Endodermal cell (in vitro differentiated cells): ENCODE measurements at regions not wholly inside any gene's neighbourhood (a gene's known extent, or its start where the extent isn't known, plus 50 kb on each side); places are given as distances from the start of the nearest gene placed in this dataset.

Experiments used
- DNase-seq: peaks from one replicate; pipeline ENCODE4 v3.0.0-alpha.2; 2017
- H3K27ac ChIP-seq: 2 replicates; pipeline ENCODE4 v1.5.1; 2013; ENCODE audit warnings: mild to moderate bottlenecking, low read depth, low read length, moderate library complexity
- H3K27me3 ChIP-seq: 2 replicates; pipeline ENCODE4 v1.6.1; 2013; ENCODE audit warnings: mild to moderate bottlenecking, low read length, moderate library complexity; ENCODE audit not compliant: insufficient read depth, control insufficient read depth, poor library complexity, severe bottlenecking
- H3K36me3 ChIP-seq: 2 replicates; pipeline ENCODE4 v1.7.0; 2013; ENCODE audit warnings: mild to moderate bottlenecking, low read length, moderate library complexity; ENCODE audit not compliant: control insufficient read depth, insufficient read depth
- H3K4me1 ChIP-seq: one replicate; pipeline ENCODE4 v1.7.0; 2013; ENCODE audit warnings: low read length; ENCODE audit not compliant: control insufficient read depth, insufficient read depth
- H3K4me3 ChIP-seq: 2 replicates; pipeline ENCODE4 v1.5.1; 2013; ENCODE audit warnings: mild to moderate bottlenecking, low read length, moderate library complexity
- H3K9ac ChIP-seq: 2 replicates; pipeline ENCODE4 v1.6.1; 2013; ENCODE audit warnings: mild to moderate bottlenecking, low read length, moderate library complexity; ENCODE audit not compliant: poor library complexity, severe bottlenecking; ENCODE audit errors: extremely low read depth
- H3K9me3 ChIP-seq: 2 replicates; pipeline ENCODE4 v1.6.1; 2013; ENCODE audit warnings: mild to moderate bottlenecking, low read length, moderate library complexity; ENCODE audit not compliant: control insufficient read depth
- H3K27ac Mint-ChIP-seq: 2 replicates; pipeline ENCODE4 v1.8.0; 2020; ENCODE audit warnings: mixed read lengths
- H3K27me3 Mint-ChIP-seq: 2 replicates; pipeline ENCODE4 v1.8.0; 2021; ENCODE audit warnings: mild to moderate bottlenecking, mixed read lengths; ENCODE audit not compliant: insufficient read depth
- H3K36me3 Mint-ChIP-seq: 2 replicates; pipeline ENCODE4 v1.8.0; 2020; ENCODE audit warnings: low read depth, mixed read lengths
- H3K4me1 Mint-ChIP-seq: 2 replicates; pipeline ENCODE4 v1.8.0; 2020; ENCODE audit warnings: mixed read lengths
- H3K4me3 Mint-ChIP-seq: 2 replicates; pipeline ENCODE4 v1.8.0; 2020; ENCODE audit warnings: mild to moderate bottlenecking, moderate library complexity, mixed read lengths
- H3K9me3 Mint-ChIP-seq: 2 replicates; pipeline ENCODE4 v1.8.0; 2020; ENCODE audit warnings: mild to moderate bottlenecking, mixed read lengths
- WGBS, 2 experiments: methylation state at CpG; one replicate each; pipeline versions ENCODE4 v1.1.5 to v1.1.7; 2013; ENCODE audit warnings: missing lambda C conversion rate in 2 of 2, mixed read lengths in 1 of 2; ENCODE audit not compliant: insufficient coverage in 1 of 2, insufficient read length in 1 of 2; 5-methylcytosine and 5-hydroxymethylcytosine counted together
- TF ChIP-seq, protein P1 (sequence below): fragments of 200-600 bp; sonication (generic); conservative IDR thresholded peaks from 2 replicates; pipeline ENCODE4 v1.5.0; 2021; ENCODE audit warnings: antibody characterized with exemption, mild to moderate bottlenecking

DNA sequence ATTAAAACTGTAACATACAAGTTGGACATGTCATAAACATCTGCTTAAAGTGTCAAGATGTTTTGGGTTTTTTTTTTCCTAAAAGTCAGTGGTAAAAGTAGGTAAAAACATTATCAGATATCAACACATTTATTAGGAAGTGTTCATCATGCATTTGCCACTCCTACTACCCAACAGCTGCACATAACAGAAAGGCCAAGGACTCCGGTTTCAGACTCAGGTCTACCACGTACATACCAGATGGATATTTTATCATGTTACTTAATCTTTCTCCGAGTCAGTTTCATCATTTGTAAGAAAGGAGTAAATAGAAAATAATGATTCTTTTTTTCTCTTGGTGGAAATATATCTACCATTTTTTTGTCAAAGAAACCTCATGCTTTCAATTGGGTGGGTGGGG lies 192.3 kb downstream of the UBE2E3 start:
- Histone ChIP-seq H3K36me3 (no peaks in the 10 kb centered on the region), H3K27me3 (no peaks in the 10 kb centered on the region), H3K27ac (no peak overlapping the region), H3K9ac (no peak overlapping the region), H3K9me3 (no peaks in the 10 kb centered on the region), H3K4me3 (no peak overlapping the region), H3K4me1 (no peaks in the 10 kb centered on the region)
- H3K27ac Mint-ChIP-seq, result no peak overlapping the region
- H3K4me3 Mint-ChIP-seq, result no peak overlapping the region
- peaks cover 1% of the 10 kb centered on the region for H3K9me3 Mint-ChIP-seq
- H3K27me3 Mint-ChIP-seq, result no peaks in the 10 kb centered on the region
- DNase-seq, result no peak
- no peaks in the 10 kb centered on the region for H3K4me1 Mint-ChIP-seq
- TF ChIP-seq, protein P1, sequence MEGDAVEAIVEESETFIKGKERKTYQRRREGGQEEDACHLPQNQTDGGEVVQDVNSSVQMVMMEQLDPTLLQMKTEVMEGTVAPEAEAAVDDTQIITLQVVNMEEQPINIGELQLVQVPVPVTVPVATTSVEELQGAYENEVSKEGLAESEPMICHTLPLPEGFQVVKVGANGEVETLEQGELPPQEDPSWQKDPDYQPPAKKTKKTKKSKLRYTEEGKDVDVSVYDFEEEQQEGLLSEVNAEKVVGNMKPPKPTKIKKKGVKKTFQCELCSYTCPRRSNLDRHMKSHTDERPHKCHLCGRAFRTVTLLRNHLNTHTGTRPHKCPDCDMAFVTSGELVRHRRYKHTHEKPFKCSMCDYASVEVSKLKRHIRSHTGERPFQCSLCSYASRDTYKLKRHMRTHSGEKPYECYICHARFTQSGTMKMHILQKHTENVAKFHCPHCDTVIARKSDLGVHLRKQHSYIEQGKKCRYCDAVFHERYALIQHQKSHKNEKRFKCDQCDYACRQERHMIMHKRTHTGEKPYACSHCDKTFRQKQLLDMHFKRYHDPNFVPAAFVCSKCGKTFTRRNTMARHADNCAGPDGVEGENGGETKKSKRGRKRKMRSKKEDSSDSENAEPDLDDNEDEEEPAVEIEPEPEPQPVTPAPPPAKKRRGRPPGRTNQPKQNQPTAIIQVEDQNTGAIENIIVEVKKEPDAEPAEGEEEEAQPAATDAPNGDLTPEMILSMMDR, result no peak
- H3K36me3 Mint-ChIP-seq, result no peaks in the 10 kb centered on the region
- WGBS, 2 experiments, result 96% methylated on average over 3 of the region's 3 CpGs; no CpG with 5 or more reads in 1 of the 2 experiments

DNA sequence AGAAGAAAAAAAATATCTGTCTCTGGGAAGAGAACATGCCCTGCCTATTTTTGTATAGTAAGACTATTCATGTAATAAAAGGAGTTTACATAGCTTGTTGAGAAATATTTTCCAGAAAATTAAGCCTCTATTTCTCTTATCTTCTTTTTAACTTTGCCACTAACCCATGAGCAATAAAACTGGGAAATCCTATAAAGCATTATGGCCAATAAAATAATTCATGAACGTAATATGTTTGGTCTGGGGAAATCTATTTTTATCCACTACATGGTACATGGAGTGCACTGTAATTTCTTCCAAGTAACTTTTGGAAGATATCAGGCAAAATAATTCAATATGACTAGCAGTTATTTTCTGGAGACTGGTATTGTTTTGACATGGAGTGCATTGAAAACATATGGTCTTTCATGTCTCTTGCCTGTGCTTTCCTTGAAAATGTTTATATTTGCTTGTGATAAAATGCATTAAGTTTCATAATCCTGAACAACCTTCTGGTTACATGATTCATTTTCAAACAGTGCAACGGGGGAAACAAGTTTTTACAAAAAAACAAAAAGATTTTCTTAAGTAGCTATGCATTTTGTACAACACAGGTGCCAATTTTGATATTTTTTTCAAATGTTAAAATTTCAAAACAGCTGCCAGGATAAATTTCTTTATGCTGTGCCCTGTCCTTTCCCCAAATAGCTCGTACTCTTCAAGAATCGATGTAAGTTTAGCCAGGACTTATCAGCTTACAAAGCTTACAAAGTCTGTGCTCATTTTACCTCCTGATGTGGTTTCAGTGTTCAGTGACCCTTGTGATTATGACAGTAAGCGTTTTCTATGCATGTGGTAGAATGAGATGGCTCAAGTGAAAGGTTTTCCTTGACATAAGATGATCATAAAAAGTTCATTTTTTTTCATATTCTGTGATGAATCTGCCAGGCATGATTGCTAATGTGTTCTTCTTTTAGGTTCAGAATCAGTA lies 194.5 kb downstream of the UBE2E3 start:
- Histone ChIP-seq H3K27ac (no peak overlapping the region), H3K4me3 (no peak overlapping the region), H3K27me3 (no peaks in the 10 kb centered on the region), H3K36me3 (no peaks in the 10 kb centered on the region), H3K4me1 (no peaks in the 10 kb centered on the region), H3K9me3 (no peaks in the 10 kb centered on the region), H3K9ac (no peak overlapping the region)
- no peaks in the 10 kb centered on the region for H3K27me3 Mint-ChIP-seq
- no peak overlapping the region for H3K4me3 Mint-ChIP-seq
- H3K36me3 Mint-ChIP-seq, result no peaks in the 10 kb centered on the region
- 64% methylated on average over 5 of the region's 5 CpGs; no CpG with 5 or more reads in 1 of the 2 experiments for WGBS, 2 experiments
- no peaks in the 10 kb centered on the region for H3K9me3 Mint-ChIP-seq
- DNase-seq, result no peak
- TF ChIP-seq, protein P1, result no peak
- H3K27ac Mint-ChIP-seq, result no peak overlapping the region
- no peaks in the 10 kb centered on the region for H3K4me1 Mint-ChIP-seq

DNA sequence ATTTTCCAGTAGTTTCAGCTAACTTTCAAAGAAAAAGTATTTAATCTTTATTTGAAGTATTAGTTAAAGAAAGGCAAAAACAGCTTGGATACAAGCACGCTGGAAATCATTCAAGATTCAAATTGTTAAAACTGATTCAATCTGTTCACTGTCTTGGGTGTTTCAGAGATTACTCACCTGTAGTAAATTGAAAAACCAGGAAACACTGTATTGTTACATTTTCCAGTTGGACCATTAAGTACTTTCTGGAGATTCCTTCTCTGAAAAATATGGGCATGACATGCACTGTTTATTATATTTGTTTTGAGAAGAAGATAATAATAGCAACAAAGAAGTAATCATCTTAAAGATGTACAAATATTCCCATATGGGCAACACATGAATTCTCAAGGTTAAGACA lies 196.1 kb downstream of the UBE2E3 start:
- 84 to 100% methylated on average over 1 of the region's 1 CpG for WGBS, 2 experiments
- Mint-ChIP-seq H3K4me3 (no peak overlapping the region), H3K27ac (no peak overlapping the region), H3K4me1 (no peaks in the 10 kb centered on the region), H3K27me3 (no peaks in the 10 kb centered on the region), H3K9me3 (no peaks in the 10 kb centered on the region), H3K36me3 (no peaks in the 10 kb centered on the region)
- TF ChIP-seq, protein P1, result no peak
- Histone ChIP-seq H3K27ac (no peak overlapping the region), H3K9ac (no peak overlapping the region), H3K4me3 (no peak overlapping the region), H3K36me3 (no peaks in the 10 kb centered on the region), H3K9me3 (no peaks in the 10 kb centered on the region), H3K4me1 (no peaks in the 10 kb centered on the region), H3K27me3 (no peaks in the 10 kb centered on the region)
- DNase-seq, result no peak
